ENCODE measurements at regions not wholly inside any gene's neighbourhood (a gene's known extent, or its start where the extent isn't known, plus 50 kb on each side); places are given as distances from the start of the nearest gene placed in this dataset.
"Not testable (repeated sequence)": the region's sequence is repeated elsewhere in the genome, so short reads cannot be mapped to it uniquely, and the experiment has no call there.

GRCh38 chr4:118625097-118625496 lies 60.1 kb upstream of the METTL14 start:
- TF ChIP-seq CTCF (conservative IDR thresholded peaks at IDR 0.05; ENCODE audit: low read depth, low read length); POLR2A (IDR thresholded peaks at IDR 0.05; ENCODE audit: low read depth, low read length); RAD21 (IDR thresholded peaks at IDR 0.05; ENCODE audit: low read length); CHD1 (IDR thresholded peaks at IDR 0.05; ENCODE audit: low read depth, low read length); MXI1 (IDR thresholded peaks at IDR 0.05; ENCODE audit: borderline replicate concordance, low read depth, low read length); RFX5 (IDR thresholded peaks at IDR 0.05; ENCODE audit: low read depth, low read length); BHLHE40 (IDR thresholded peaks at IDR 0.05; ENCODE audit: low read depth, low read length); MAFK (IDR thresholded peaks at IDR 0.05; ENCODE audit: low read depth, low read length); MAZ (IDR thresholded peaks at IDR 0.05; ENCODE audit: borderline replicate concordance, low read depth, low read length); CEBPB (IDR thresholded peaks at IDR 0.05; ENCODE audit: low read depth, low read length); SMC3 (IDR thresholded peaks at IDR 0.05; ENCODE audit: low read depth, low read length): not testable (repeated sequence)
- TF ChIP-seq, protein P1, sequence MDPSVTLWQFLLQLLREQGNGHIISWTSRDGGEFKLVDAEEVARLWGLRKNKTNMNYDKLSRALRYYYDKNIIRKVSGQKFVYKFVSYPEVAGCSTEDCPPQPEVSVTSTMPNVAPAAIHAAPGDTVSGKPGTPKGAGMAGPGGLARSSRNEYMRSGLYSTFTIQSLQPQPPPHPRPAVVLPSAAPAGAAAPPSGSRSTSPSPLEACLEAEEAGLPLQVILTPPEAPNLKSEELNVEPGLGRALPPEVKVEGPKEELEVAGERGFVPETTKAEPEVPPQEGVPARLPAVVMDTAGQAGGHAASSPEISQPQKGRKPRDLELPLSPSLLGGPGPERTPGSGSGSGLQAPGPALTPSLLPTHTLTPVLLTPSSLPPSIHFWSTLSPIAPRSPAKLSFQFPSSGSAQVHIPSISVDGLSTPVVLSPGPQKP (IDR thresholded peaks at IDR 0.05; ENCODE audit: borderline replicate concordance, low read depth, low read length): not testable (repeated sequence)

All from IMR-90 (cell line).